ENCODE measurements at regions not wholly inside any gene's neighbourhood (a gene's known extent, or its start where the extent isn't known, plus 50 kb on each side); places are given as distances from the start of the nearest gene placed in this dataset.

- ChIA-PET CTCF (ENCODE audit: low intra/inter-chr PET ratio, low total read pairs) (no interaction called here), POLR2A (no interaction called here)
- Histone ChIP-seq H3K4me3 (replicated peaks in 1 of 3; ENCODE audit: insufficient read depth in 1 of 3, low read depth in 2 of 3, low read length in 3 of 3) (no peak overlapping the region), H3K4me2 (ENCODE audit: low read depth, low read length) (no peak overlapping the region), H3K27me3 (ENCODE audit: control insufficient read depth in 1 of 2, insufficient read depth in 2 of 2, low read length in 2 of 2) (no peaks in the 10 kb centered on the region), H3K9me3 (ENCODE audit: low read length) (peaks cover 62% of the 10 kb centered on the region), H3K4me1 (ENCODE audit: insufficient read depth, low read length) (no peaks in the 10 kb centered on the region), H2AFZ (ENCODE audit: low read length) (no peak overlapping the region), H4K20me1 (ENCODE audit: insufficient read depth, low read length) (no peaks in the 10 kb centered on the region), H3K79me2 (ENCODE audit: insufficient read depth, low read length) (no peaks in the 10 kb centered on the region), H3K27ac (ENCODE audit: extremely low read length, insufficient read depth, low read length) (no peak overlapping the region), H3K9ac (ENCODE audit: insufficient read depth, low read depth, low read length) (no peak overlapping the region), H3K36me3 (replicated peaks in 1 of 2; ENCODE audit: control insufficient read depth in 1 of 2, insufficient read depth in 2 of 2, low read length in 2 of 2) (no peaks in the 10 kb centered on the region)
- intact Hi-C loops (cut with micrococcal nuclease; ENCODE audit: unreplicated experiment) (no loop called here), in situ Hi-C loops (cut with HindIII; ENCODE audit: extremely low pct_ligation_motif_present, low pct_unique_long_range_greater_than_20kb) (no loop called here)
- no TSS peak for BruUV-seq (replicated peaks)
- FAIRE-seq (no peak), DNase-seq (ENCODE audit: low spot score) (no peak), ATAC-seq (no peak)
- TF ChIP-seq IRF9 (CRISPR knock-in tag; IDR thresholded peaks at IDR 0.05; ENCODE audit: borderline replicate concordance): no peak
- TF ChIP-seq, protein P1, sequence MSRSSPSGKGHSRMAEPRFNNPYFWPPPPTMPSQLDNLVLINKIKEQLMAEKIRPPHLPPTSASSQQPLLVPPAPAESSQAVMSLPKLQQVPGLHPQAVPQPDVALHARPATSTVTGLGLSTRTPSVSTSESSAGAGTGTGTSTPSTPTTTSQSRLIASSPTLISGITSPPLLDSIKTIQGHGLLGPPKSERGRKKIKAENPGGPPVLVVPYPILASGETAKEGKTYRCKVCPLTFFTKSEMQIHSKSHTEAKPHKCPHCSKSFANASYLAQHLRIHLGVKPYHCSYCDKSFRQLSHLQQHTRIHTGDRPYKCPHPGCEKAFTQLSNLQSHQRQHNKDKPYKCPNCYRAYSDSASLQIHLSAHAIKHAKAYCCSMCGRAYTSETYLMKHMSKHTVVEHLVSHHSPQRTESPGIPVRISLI (CRISPR knock-in tag; IDR thresholded peaks at IDR 0.05; ENCODE audit: borderline replicate concordance): no peak
- TF ChIP-seq ZNF160 (CRISPR knock-in tag; IDR thresholded peaks at IDR 0.05): no peak
- TF ChIP-seq ZNF138 (CRISPR knock-in tag; IDR thresholded peaks at IDR 0.05; ENCODE audit: low read depth): no peak
- TF ChIP-seq KLF13 (CRISPR knock-in tag; IDR thresholded peaks at IDR 0.05): no peak
- TF ChIP-seq CCDC6 (CRISPR knock-in tag; IDR thresholded peaks at IDR 0.05): no peak
- 96% methylated on average over 101 of the region's 101 CpGs for WGBS (ENCODE audit: low lambda C conversion rate)
Measured at GRCh38 chr16:34802848-34803599, 1343.6 kb downstream of the TP53TG3F start.

Data from HepG2 (cell line).